ENCODE measurements at regions not wholly inside any gene's neighbourhood (a gene's known extent, or its start where the extent isn't known, plus 50 kb on each side); places are given as distances from the start of the nearest gene placed in this dataset.

DNA sequence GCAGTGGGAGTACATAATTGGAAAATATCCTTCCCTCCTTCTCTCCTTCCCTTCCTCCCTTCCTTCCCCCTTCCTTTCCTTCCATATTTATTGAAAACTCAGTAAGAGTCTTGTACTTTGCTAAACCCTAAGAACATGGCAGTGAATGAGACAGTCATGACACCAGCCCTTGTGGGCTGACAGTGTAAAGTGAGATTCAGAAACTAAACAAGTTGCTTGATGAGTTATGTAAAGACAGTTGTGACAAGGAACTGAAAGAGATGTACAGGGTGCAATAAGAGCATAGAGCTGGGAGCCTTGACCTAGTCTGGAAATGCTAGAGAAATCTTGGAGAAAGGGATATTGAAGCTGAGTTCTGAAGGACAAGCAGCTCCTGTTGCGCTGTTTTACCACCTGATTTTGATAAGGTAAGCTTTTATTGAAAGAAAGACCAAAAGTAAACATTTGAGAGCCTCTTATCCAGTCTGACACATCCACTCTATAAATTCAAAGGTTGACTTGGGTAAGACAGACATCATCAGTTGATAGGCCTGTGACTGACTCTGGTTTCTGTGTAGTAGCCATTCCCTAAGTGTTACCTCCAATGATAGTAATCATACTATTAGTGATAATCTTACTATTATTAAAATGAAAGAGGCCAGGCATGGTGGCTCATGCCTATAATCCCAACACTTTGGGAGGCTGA lies 66.5 kb upstream of the SKOR2 start:
- Mint-ChIP-seq H3K9me3 (no peaks in the 10 kb centered on the region), H3K36me3 (ENCODE audit: low read depth) (no peaks in the 10 kb centered on the region), H3K27ac (no peak overlapping the region), H3K4me3 (no peak overlapping the region), H3K4me1 (no peaks in the 10 kb centered on the region), H3K27me3 (ENCODE audit: low read depth, poor library complexity) (peaks cover 33% of the 10 kb centered on the region)
- TF ChIP-seq, protein P1, sequence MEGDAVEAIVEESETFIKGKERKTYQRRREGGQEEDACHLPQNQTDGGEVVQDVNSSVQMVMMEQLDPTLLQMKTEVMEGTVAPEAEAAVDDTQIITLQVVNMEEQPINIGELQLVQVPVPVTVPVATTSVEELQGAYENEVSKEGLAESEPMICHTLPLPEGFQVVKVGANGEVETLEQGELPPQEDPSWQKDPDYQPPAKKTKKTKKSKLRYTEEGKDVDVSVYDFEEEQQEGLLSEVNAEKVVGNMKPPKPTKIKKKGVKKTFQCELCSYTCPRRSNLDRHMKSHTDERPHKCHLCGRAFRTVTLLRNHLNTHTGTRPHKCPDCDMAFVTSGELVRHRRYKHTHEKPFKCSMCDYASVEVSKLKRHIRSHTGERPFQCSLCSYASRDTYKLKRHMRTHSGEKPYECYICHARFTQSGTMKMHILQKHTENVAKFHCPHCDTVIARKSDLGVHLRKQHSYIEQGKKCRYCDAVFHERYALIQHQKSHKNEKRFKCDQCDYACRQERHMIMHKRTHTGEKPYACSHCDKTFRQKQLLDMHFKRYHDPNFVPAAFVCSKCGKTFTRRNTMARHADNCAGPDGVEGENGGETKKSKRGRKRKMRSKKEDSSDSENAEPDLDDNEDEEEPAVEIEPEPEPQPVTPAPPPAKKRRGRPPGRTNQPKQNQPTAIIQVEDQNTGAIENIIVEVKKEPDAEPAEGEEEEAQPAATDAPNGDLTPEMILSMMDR (IDR thresholded peaks at IDR 0.05): no peak
- no peak for DNase-seq

DNA sequence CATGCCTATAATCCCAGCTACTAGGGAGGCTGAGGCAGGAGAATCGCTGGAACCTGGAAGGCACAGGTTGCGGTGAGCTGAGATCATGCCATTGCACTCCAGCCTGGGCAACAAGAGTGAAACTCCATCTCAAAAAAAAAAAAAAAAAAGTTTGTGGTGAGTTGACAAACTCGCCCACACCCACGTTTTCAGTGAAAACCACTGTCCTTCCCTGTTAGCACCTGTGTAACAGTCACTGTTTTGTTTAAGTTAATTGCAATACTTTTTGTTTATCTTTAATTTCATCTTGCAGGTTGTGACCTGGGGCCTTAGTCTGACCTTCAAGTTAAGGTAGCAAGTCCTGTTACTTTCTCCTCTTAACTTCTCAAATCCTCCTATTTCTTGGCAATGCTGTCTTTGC lies 65.5 kb upstream of the SKOR2 start:
- H3K9me3 Mint-ChIP-seq: no peaks in the 10 kb centered on the region
- no peaks in the 10 kb centered on the region for H3K36me3 Mint-ChIP-seq (ENCODE audit: low read depth)
- peaks cover 33% of the 10 kb centered on the region for H3K27me3 Mint-ChIP-seq (ENCODE audit: low read depth, poor library complexity)
- TF ChIP-seq, protein P1 (IDR thresholded peaks at IDR 0.05): no peak
- no peak for DNase-seq
- H3K4me1 Mint-ChIP-seq: no peaks in the 10 kb centered on the region
- H3K4me3 Mint-ChIP-seq: no peak overlapping the region
- no peak overlapping the region for H3K27ac Mint-ChIP-seq

DNA sequence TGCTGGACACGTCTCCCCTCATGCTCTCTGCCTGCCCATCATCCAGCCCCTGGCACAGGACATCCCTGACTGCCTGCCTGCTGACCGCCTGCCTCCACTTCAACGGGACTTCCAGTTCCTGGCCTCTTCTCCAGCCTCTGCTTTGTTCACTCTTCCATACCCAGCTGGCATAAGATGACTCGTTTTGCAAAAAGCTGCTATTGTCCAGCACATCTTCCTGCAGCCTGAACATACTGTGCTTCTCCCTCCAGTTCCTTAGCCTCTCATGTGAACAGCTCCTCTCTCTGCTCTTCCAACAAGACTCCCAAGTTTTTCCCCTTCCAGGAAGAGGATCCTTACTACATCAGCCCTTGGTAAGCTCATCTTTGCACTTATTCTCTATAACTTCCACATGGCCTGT lies 62.4 kb upstream of the SKOR2 start:
- Mint-ChIP-seq H3K4me3 (no peak overlapping the region), H3K9me3 (peaks cover 3% of the 10 kb centered on the region), H3K4me1 (no peaks in the 10 kb centered on the region), H3K27me3 (ENCODE audit: low read depth, poor library complexity) (peaks cover 28% of the 10 kb centered on the region), H3K36me3 (ENCODE audit: low read depth) (no peaks in the 10 kb centered on the region), H3K27ac (no peak overlapping the region)
- no peak for DNase-seq
- TF ChIP-seq, protein P1 (IDR thresholded peaks at IDR 0.05): no peak

DNA sequence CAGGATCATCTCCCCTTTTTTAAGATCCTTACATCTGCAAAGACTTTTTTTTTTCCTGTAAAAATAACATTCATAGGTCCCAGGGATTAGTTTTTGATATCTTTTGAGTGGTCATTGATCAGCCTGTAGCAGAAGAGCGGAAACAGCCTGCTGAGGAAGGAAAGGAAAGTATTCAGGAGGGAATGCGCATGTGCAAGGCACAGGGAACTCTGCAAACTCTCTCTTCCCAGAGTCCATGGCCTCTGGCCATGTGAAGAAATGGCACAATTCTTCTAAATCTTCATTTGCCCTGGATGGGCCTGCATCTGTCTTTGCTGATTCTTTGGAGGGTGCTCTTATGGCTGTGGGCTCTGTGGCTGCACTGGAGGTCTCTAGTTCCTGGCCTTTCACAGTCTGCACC lies 60.1 kb upstream of the SKOR2 start:
- H3K36me3 Mint-ChIP-seq (ENCODE audit: low read depth): no peaks in the 10 kb centered on the region
- H3K27me3 Mint-ChIP-seq (ENCODE audit: low read depth, poor library complexity): peaks cover 29% of the 10 kb centered on the region
- H3K27ac Mint-ChIP-seq: no peak overlapping the region
- DNase-seq: no peak
- H3K4me3 Mint-ChIP-seq: no peak overlapping the region
- H3K9me3 Mint-ChIP-seq: peaks cover 3% of the 10 kb centered on the region
- TF ChIP-seq, protein P1 (IDR thresholded peaks at IDR 0.05): no peak
- H3K4me1 Mint-ChIP-seq: no peaks in the 10 kb centered on the region
